ENCODE measurements at regions not wholly inside any gene's neighbourhood (a gene's known extent, or its start where the extent isn't known, plus 50 kb on each side); places are given as distances from the start of the nearest gene placed in this dataset.

GRCh38 chr11:116614306-116615210 is 158.2 kb downstream of the BUD13 start:
- no peak overlapping the region for H3K4me3 ChIP-seq (ENCODE audit: control insufficient read depth, low read depth, low read length)
- no peak for DNase-seq (ENCODE audit: low read depth)
- no peak for TF ChIP-seq CTCF (conservative IDR thresholded peaks at IDR 0.05; ENCODE audit: control insufficient read depth, insufficient read depth, low read depth, low read length)

- DNase-seq (ENCODE audit: low read depth): no peak
- no peak for TF ChIP-seq CTCF (conservative IDR thresholded peaks at IDR 0.05; ENCODE audit: control insufficient read depth, insufficient read depth, low read depth, low read length)
- no peak overlapping the region for H3K4me3 ChIP-seq (ENCODE audit: control insufficient read depth, low read depth, low read length)
These were observed 159.4 kb downstream of the BUD13 start for GRCh38 chr11:116613206-116613875.

GRCh38 chr11:116611998-116612620 is 160.7 kb downstream of the BUD13 start:
- no peak for TF ChIP-seq CTCF (conservative IDR thresholded peaks at IDR 0.05; ENCODE audit: control insufficient read depth, insufficient read depth, low read depth, low read length)
- DNase-seq (ENCODE audit: low read depth): no peak

GRCh38 chr11:116610190-116610589 is 162.6 kb downstream of the BUD13 start:
- DNase-seq (ENCODE audit: low read depth): no peak
- H3K4me3 ChIP-seq (ENCODE audit: control insufficient read depth, low read depth, low read length): no peak overlapping the region
- no peak for TF ChIP-seq CTCF (conservative IDR thresholded peaks at IDR 0.05; ENCODE audit: control insufficient read depth, insufficient read depth, low read depth, low read length)

More at GRCh38 chr11:116611998-116612620, 160.7 kb downstream of the BUD13 start:
- no peak overlapping the region for H3K4me3 ChIP-seq (ENCODE audit: control insufficient read depth, low read depth, low read length)

- TF ChIP-seq CTCF (conservative IDR thresholded peaks at IDR 0.05; ENCODE audit: control insufficient read depth, insufficient read depth, low read depth, low read length): no peak
- no peak for DNase-seq (ENCODE audit: low read depth)
- no peak overlapping the region for H3K4me3 ChIP-seq (ENCODE audit: control insufficient read depth, low read depth, low read length)
These were observed 165.8 kb downstream of the BUD13 start for GRCh38 chr11:116607027-116607426.

- no peak for TF ChIP-seq CTCF (conservative IDR thresholded peaks at IDR 0.05; ENCODE audit: control insufficient read depth, insufficient read depth, low read depth, low read length)
- DNase-seq (ENCODE audit: low read depth): peak; percentile 6
- H3K4me3 ChIP-seq (ENCODE audit: control insufficient read depth, low read depth, low read length): no peak overlapping the region
These were observed 167.0 kb downstream of the BUD13 start for GRCh38 chr11:116605543-116606459.

Data from fibroblast of mammary gland (primary cell).